NCI-H510A treated with DMSO at 0.1 percent for 48 hours (cell line): ENCODE measurements at regions not wholly inside any gene's neighbourhood (a gene's known extent, or its start where the extent isn't known, plus 50 kb on each side); places are given as distances from the start of the nearest gene placed in this dataset.

ENCODE experiments used
- DNase-seq: peaks from one replicate; lab custom pipeline; 2025; lab: John Stamatoyannopoulos, UW

- DNase-seq, result no peak
Measured at GRCh38 chr2:10237392-10238321, 65.0 kb upstream of the HPCAL1 start.

DNA sequence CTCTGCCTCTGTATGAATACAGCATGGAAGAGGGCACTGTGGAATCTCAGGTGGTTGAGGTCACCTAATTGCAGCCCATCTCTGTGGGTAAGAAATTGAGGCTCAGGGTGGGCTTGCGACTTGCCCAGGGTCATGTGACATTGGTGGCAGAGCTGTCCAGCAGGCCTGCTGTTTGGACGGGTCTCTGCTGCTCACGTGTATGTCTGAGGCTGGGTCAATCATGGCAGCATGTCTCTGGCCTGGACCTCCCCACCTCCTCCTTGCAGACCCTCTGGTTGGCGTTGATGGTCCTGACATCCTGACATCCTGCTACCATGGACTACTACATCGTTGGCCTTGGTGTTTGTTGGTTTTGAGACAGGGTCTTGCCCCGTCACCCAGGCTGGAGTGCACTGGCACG is 64.3 kb upstream of the HPCAL1 start:
- no peak for DNase-seq

DNA sequence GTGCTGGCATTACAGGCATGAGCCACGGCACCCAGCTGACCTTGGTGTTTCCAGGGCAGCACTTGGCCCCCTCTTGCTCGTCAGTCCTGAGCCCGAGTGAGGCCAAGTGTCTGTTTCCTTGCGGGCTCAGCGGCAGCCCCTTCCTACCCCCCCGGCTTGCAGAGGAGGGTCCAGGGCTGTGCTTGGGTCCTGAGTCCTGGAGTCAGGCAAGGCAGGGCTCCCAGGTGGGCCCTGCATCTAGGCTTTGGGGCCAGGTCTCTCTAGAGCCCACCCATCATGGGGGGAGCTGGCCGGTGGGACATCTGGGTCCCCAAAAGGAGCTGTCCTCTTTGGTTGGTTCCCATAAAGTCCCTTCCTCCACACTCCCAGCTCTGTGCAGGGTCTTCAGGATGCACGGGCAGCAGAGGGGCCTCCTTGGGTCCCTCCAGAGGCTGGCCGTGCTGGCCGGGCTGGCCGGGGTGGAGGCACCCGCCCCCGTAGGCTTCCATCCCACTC is 63.7 kb upstream of the HPCAL1 start:
- DNase-seq, result no peak

DNA sequence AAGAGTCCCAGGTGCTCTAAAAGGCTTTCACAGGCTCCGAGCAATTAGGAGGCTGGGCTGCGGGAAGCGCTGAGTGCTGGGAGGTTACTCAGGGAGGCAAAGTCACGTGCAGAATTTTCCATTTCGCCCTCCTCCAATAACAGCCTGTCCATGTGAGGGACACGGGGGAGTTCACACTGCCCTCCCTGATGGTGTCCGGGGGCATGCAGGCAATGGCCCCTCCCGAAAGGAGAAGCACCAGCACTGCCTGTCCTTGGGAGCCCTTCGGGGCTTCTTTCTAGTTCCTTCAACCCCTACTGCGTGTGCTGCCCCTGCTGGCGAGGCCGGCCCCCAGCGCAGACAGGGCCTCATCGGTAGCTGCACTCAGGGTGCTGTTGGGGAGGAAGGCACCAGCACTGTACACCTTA is 63.1 kb upstream of the HPCAL1 start:
- DNase-seq, result no peak

- no peak for DNase-seq
Measured at GRCh38 chr2:10240161-10240681, 62.5 kb upstream of the HPCAL1 start.

- no peak for DNase-seq
Measured at GRCh38 chr2:10240911-10241610, 61.6 kb upstream of the HPCAL1 start.

DNA sequence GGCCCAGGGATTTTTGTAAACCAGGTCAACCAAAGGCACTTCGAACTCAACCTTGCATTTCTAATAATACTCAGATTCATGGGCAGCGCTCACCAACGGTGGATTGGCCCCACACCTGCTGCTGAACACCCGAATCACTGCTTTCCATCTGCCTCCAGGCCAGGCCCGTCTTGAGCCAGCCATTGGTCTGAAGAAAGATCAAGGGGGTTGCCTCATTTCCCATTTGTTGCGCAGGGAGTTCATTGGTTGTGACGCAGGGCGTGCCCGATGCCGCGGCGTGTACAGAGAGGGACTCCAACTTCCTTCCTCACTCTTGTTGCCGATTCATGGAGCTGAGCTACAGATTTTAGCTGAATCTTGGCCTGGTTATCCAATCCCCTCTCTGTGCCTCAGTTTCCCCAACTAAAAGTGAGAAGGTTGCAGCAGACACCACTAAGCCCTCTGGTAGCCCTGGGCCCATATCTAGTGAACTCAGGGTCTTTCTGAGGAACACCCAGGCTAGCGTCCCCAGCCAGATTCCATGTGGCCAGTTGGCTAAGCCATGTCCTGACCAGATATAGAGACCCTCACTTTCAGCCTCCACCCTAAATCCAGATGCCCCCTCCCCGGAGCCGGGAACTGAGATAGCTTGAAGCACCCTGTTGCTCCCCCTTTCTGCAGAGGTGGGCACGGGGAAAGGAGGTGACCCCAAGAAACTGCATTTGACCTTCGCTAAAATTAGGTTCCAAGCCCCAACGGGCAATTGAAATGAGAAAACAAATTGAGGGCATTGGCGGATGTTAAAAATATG is 60.9 kb upstream of the HPCAL1 start:
- DNase-seq, result no peak

DNA sequence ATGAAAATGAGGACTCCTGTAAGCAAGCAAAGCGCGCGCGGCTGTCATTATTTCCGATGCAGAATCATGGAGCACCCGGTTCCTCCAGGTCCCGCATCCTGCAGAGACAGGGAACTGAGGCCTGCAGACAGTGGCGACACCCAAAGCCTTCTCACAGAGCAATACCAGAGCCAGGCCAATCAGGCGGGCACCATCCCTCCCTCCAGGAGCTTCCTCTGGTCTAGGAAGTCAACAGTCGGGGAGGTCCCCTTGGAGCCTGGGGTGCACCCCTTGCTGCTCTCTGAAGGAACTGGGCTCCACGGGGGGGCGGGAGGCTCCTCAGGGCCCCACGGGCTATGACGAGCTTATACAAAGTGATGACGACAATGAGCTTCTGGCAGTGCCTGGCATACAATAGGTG is 60.3 kb upstream of the HPCAL1 start:
- DNase-seq, result no peak

DNA sequence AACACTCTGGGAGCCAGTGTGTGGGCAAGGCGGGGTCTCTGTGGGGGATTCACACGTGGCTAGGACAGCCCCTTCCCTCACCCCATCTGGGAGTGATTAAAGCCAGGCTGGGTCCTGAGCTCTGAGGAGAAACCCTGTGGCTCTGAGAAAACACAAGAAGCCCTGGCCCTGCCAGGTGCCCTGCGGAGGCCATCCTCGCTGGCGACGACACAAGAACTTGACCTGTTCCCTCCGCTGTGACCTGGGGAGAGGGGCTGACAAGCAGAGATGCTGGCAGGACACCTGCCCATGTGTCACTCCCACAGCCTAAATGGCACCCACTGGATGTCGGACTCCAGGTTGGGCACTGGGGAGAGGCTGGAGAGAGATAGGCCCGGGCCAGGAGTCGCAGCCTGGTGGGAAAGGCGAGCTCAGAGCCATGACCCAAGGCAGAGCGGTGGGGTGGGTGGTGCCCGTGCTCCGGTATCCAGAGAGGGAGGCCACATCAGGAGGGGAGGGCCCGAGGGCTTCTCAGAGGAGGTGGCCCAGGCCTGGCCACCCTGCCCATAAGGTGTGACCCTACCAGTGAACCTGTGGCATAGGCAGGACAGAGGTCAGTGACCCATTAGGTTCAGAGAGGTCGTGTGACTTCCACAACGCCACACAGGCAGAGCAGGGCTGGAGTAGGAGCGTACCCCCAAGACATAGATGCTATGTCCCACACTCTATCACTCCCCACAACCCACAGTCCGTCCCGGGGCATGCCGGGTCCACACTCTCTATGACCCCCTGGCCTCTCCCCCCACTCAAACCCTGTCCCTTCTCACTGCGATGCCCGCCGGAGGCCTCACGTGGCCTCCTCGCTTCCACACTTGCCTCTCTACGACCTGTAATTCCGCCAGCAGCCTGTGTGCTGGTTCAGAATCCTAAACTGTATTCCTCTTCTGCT is 59.4 kb upstream of the HPCAL1 start:
- DNase-seq, result no peak

- DNase-seq, result no peak
Measured at GRCh38 chr2:10243926-10244270, 58.8 kb upstream of the HPCAL1 start.

DNA sequence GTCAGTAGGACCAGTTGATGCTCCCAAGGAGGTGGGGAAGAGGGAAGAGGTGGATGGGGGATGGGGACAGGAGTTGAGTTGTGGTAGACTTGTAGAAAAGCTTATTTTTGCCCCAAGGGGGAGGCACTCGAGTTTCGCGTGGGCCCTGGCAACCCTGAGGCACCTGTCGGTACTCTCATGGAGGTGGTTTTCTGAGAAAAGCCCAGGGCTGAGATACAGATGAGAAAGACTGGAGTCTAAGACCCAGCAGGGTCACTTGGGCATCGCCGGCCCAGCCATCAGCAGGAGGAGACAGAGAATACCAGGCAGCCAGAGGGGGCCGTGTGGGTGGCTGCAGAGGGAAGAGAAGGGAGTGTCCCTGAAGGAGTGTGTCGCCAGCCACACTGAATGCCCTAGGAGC is 57.7 kb upstream of the HPCAL1 start:
- DNase-seq, result no peak

- DNase-seq, result no peak
Measured at GRCh38 chr2:10245661-10246060, 57.0 kb upstream of the HPCAL1 start.

- no peak for DNase-seq
Measured at GRCh38 chr2:10246370-10246769, 56.3 kb upstream of the HPCAL1 start.

- DNase-seq, result no peak
Measured at GRCh38 chr2:10246831-10247230, 55.9 kb upstream of the HPCAL1 start.

GRCh38 chr2:10249798-10250197 is 52.9 kb upstream of the HPCAL1 start:
- DNase-seq, result no peak

GRCh38 chr2:10252224-10252623 is 50.5 kb upstream of the HPCAL1 start:
- DNase-seq, result no peak

DNA sequence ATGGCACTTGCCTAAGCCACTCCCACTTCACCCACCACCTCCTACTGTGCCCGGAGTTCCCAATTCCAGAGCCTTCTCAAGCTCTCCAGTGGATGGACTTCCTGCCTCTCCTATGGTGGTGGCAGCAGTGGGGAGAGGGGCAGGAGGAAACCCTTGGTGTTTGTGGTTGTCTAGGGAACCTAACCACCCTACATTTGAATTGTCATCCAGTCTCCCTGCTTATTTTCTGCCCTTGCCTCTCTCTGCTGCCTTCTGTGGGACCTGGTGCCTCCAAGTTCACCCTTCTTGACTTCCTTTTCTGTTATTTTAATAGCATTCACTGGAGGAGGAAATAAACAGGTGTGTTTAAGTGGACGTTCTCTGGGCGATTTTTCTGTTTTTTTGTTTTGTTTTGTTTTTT is 50.0 kb upstream of the HPCAL1 start:
- no peak for DNase-seq
